BE2C (cell line): ENCODE measurements at regions not wholly inside any gene's neighbourhood (a gene's known extent, or its start where the extent isn't known, plus 50 kb on each side); places are given as distances from the start of the nearest gene placed in this dataset.

Experiments
- DNase-seq: peaks from one replicate; pipeline ENCODE4 v3.0.0-alpha.2; 2020
- H3K27me3 ChIP-seq: fragments of 250-450 bp; sonication (Bioruptor Pico); 2 replicates; pipeline ENCODE4 v1.5.1; 2020; ENCODE audit warnings: mild to moderate bottlenecking
- H3K36me3 ChIP-seq: fragments of 250-450 bp; sonication (Bioruptor Pico); 2 replicates; pipeline ENCODE4 v1.5.1; 2020; ENCODE audit warnings: mild to moderate bottlenecking
- H3K4me1 ChIP-seq: fragments of 250-450 bp; sonication (Bioruptor Pico); 2 replicates; pipeline ENCODE4 v1.5.1; 2020
- H3K4me3 ChIP-seq: 2 replicates; pipeline ENCODE4 v1.5.1; 2011; ENCODE audit warnings: low read depth, low read length
- H3K9me3 ChIP-seq: fragments of 250-450 bp; sonication (Bioruptor Pico); 2 replicates; pipeline ENCODE4 v1.5.1; 2020
- TF ChIP-seq, protein P1 (sequence below): IDR thresholded peaks from 2 replicates; pipeline ENCODE4 v1.5.1; 2012; ENCODE audit warnings: mild to moderate bottlenecking, low read depth, low read length

DNA sequence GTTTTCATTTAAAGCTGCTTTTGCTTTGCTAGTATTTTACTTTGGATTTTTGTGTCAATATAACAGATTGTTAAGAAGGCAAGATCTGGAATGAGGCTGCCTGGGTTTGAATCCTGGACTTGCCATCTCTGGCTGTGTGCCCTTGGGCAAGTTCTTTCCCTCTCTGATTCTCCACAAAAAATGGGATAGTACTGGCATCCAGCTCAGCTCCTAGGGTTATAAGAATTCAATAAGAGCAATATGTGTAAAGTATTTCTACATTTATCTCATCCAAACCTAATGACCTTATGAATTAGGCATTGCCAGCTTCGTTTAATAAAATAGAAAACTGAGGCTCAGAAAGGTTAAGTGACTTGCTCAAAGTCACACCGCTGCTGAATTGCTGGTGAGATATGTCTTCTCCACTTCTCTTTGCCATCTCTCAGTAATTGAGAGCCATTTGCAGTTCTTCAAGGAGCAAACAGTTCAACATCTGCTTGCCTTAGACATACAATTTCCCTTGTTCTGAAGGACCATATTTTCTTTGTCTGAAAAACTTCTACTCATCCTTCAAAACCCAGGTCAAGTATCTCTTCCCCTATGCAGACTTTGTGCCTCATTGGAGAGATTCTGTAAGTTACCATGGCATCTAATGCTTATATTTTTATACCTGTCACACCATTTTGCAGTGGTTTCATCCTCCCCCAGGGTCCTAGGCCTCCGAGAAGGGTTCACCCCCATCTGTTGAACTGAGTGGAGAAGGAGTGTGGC, 80.8 kb upstream of the TLE3 start:
- Histone ChIP-seq H3K4me3 (no peak overlapping the region), H3K27me3 (no peaks in the 10 kb centered on the region), H3K4me1 (peaks cover 14% of the 10 kb centered on the region), H3K9me3 (no peaks in the 10 kb centered on the region), H3K36me3 (no peaks in the 10 kb centered on the region)
- TF ChIP-seq, protein P1, sequence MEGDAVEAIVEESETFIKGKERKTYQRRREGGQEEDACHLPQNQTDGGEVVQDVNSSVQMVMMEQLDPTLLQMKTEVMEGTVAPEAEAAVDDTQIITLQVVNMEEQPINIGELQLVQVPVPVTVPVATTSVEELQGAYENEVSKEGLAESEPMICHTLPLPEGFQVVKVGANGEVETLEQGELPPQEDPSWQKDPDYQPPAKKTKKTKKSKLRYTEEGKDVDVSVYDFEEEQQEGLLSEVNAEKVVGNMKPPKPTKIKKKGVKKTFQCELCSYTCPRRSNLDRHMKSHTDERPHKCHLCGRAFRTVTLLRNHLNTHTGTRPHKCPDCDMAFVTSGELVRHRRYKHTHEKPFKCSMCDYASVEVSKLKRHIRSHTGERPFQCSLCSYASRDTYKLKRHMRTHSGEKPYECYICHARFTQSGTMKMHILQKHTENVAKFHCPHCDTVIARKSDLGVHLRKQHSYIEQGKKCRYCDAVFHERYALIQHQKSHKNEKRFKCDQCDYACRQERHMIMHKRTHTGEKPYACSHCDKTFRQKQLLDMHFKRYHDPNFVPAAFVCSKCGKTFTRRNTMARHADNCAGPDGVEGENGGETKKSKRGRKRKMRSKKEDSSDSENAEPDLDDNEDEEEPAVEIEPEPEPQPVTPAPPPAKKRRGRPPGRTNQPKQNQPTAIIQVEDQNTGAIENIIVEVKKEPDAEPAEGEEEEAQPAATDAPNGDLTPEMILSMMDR, result no peak
- DNase-seq, result no peak

GRCh38 chr15:70172566-70173225, 75.0 kb upstream of the TLE3 start:
- no peak for DNase-seq
- H3K9me3 ChIP-seq, result no peaks in the 10 kb centered on the region
- no peaks in the 10 kb centered on the region for H3K27me3 ChIP-seq
- TF ChIP-seq, protein P1, result peak; percentile 26; the same call in 1 of the 2 replicates
- peaks cover 23% of the 10 kb centered on the region for H3K4me1 ChIP-seq
- H3K36me3 ChIP-seq, result no peaks in the 10 kb centered on the region
- no peak overlapping the region for H3K4me3 ChIP-seq

DNA sequence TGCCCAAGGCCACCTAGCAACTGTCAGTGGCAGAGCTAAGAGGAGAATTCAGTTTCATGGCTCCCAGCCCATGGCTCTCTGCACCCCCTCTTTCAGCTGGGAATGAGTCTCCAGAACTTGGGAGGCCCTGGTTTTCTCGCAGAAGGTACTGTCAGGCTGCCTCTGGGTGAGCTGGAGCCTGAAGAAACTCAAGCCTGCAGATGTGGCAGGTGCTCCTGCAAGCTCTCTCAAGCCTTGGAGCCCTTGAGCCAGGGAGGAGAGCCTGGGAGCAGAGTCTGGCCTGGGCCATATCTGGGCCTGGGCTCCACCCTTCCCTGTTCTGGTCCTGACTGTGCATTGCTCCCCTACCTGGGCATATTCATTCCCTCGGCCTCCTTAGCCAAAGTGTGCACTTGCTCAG, 74.4 kb upstream of the TLE3 start:
- H3K4me1 ChIP-seq, result peaks cover 23% of the 10 kb centered on the region
- no peaks in the 10 kb centered on the region for H3K36me3 ChIP-seq
- DNase-seq, result no peak
- no peaks in the 10 kb centered on the region for H3K27me3 ChIP-seq
- TF ChIP-seq, protein P1, result no peak
- no peak overlapping the region for H3K4me3 ChIP-seq
- no peaks in the 10 kb centered on the region for H3K9me3 ChIP-seq

DNA sequence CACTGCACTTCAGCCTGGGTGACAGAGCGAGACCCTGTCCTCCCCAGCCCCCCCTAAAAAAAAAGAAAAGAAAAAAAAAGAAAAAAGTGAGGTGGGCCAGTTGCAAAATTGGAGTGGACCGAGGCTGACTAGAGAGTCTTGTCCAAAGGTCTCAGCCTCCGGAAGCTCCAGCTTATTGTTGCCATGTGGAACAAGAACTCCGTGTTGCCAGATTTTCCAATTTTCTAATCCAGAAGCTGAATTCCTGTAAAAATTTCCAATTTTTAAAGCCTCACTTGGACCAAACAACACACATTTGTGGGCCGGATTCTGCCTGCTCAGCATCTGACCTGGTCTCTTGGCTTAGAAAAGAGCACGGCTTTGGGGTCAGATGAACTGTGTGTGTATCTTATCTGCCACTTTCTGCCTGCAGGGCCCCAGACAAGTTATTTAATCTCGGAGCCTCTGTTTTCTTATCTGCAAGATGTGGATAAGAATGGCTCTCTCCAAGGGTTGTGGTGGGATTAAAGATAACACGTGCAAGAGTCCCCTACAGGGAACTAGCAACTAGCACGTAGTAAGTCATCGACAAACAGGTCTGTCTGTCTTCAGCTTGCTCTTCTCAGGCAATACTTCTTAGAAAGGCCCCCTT, 73.7 kb upstream of the TLE3 start:
- Histone ChIP-seq H3K36me3 (no peaks in the 10 kb centered on the region), H3K27me3 (no peaks in the 10 kb centered on the region), H3K4me3 (no peak overlapping the region), H3K4me1 (peaks cover 28% of the 10 kb centered on the region), H3K9me3 (no peaks in the 10 kb centered on the region)
- no peak for DNase-seq
- TF ChIP-seq, protein P1, result no peak

DNA sequence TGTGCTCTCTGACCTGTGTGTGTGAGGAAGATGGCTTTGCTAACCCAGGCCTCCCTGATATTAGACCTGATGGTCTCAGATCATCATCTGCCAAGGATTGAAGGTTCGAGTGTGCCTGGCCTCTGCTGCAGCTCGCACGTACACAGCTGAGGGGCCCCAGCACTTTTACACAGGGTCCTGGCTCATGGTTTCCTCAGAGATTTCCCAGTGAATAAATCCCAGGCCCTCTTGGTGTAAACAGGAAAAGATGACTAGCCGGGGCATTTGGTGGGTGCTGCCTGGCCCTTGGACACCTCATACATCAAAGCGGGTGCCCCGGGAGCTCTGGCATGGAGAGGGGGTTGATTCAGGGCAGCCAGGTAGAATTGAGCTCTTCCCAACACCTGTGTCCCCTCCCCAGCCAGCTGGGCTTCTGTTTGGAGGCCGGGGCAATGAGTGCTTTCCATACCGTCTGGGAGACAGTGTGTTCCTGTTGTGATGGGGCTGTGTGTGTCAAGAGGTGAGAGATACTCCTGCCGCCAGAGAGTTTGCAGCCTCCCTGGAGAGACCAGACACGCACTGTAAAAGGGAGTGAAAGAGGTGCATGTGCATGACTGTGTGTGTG, 72.5 kb upstream of the TLE3 start:
- no peak for DNase-seq
- Histone ChIP-seq H3K9me3 (no peaks in the 10 kb centered on the region), H3K27me3 (no peaks in the 10 kb centered on the region), H3K4me1 (peaks cover 37% of the 10 kb centered on the region), H3K4me3 (no peak overlapping the region), H3K36me3 (no peaks in the 10 kb centered on the region)
- TF ChIP-seq, protein P1, result no peak
